Stimulated activated CD8-positive, alpha-beta memory T cell treated with anti-CD3 and anti-CD28 coated beads, Interleukin-15, amount 100 ng/mL, for 4 hours (primary cell): ENCODE measurements at regions not wholly inside any gene's neighbourhood (a gene's known extent, or its start where the extent isn't known, plus 50 kb on each side); places are given as distances from the start of the nearest gene placed in this dataset.
"Not testable (repeated sequence)": the region's sequence is repeated elsewhere in the genome, so short reads cannot be mapped to it uniquely, and the experiment has no call there.

Experiments
- DNase-seq, 2 donors: peaks; one replicate each; pipeline ENCODE4 v3.0.0-alpha.2; 2020; ENCODE audit warnings: low read depth in 2 of 2

GRCh38 chr1:234763367-234763766 is 153.4 kb upstream of the IRF2BP2 start:
- no peak for DNase-seq

DNA sequence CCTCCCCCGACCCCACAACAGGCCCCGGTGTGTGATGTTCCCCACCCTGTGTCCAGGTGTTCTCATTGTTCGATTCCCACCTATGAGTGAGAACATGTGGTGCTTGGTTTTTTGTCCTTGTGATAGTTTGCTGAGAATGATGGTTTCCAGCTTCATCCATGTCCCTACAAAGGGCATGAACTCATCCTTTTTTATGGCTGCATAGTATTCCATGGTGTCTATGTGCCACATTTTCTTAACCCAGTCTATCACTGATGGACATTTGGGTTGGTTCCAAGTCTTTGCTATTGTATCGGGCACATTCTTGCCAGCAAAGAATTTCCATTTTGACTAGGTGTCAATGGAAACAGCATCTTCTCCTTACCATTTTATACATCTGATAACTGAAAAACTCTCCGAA is 152.1 kb upstream of the IRF2BP2 start:
- DNase-seq = not testable (repeated sequence)

GRCh38 chr1:234760303-234760723 is 150.3 kb upstream of the IRF2BP2 start:
- no peak for DNase-seq

DNA sequence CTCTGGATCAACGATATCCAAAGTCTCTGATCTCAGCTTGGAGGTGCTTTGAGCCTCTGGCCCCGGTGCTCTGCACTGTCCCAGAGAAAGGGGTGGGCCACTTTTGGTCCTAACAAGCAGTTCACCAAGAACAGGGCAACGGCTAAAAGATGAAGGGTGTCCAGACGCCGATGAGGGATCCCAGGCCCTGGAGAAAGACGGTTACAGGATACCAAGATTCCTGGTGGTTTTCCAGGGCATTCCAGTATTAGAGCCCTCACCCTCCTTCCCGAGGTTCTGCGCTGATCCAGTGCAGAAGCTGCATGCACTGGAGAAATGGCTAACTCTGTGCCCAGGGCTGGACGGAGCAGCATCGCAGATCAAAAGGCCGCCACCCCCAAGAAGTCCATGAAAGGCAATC is 149.9 kb upstream of the IRF2BP2 start:
- no peak for DNase-seq

- no peak for DNase-seq
Measured at GRCh38 chr1:234758851-234759250, 148.9 kb upstream of the IRF2BP2 start.

DNA sequence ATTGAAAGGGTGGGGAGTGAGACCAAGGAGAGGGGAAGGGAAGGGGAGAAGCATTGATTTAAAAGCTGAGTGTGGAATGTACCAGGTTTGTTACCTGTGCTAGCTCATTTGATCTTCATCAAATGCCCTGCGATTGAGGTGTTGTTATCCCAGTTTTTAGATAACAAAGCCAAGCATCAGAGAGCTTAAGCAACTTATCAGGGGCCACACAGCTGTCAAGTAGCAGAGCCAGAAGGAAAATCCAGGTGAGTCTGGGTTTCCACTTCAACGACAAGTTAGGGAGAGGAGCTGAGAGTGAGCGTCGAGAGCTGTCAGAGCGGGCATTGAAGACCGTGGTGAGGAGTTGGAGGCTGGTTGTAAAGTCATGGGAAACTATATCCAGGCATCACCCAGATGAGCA is 146.9 kb upstream of the IRF2BP2 start:
- no peak for DNase-seq

DNA sequence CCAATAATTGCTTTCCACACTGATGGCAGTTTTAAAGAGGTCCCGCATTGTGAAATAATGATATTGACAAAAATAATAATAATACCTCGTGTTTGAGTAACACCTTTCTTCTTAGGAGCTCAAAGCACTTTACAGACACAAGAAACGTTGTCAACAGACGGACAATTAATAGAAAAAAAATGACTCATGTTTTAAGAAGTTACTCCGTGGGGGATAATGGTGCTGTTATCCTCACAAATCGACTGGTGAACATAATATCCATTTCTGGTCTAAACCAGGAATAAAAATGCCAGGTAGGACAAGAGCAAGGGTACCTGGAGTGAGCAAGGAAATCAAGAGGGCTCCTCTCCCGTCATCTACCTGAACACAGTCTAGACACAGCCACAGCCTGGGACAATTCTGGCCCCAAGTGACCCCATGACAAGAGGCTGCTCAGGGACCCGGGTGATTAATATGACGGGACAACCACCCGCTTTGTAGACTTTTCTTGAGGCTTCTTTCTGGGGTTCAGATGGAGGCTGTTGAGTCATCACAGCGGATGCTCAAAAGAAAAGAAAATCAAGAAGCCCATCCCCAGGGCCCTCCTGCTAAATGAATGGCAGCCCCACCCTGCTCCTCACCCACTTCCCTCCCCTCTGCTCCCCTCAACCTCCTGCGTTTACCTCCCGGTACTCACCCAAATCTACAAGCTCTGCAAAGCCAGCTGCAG is 146.2 kb upstream of the IRF2BP2 start:
- no peak for DNase-seq

DNA sequence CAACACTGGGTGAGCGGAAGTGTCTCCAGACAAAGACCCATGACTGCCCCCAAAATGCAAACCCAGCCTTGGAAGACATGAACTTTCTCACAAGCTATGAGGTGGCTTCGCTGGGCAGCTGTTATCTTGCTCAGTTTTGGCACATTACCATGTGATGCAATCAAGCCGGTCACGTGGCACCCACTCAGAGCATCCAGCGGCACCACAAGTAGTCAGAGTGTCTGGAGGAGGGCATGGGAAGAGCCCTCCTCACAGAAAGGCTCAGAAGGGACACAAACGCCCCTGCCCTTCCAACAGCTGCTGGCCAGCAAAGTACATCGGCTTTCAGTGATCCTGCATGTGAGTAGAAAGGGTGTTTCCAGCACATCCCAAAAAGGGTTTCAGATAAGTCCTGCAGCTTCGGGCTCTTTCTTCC is 145.5 kb upstream of the IRF2BP2 start:
- no peak for DNase-seq

- no peak for DNase-seq
Measured at GRCh38 chr1:234753979-234754378, 144.0 kb upstream of the IRF2BP2 start.

- no peak for DNase-seq
Measured at GRCh38 chr1:234752927-234753326, 142.9 kb upstream of the IRF2BP2 start.

GRCh38 chr1:234751678-234752077 is 141.7 kb upstream of the IRF2BP2 start:
- DNase-seq = no peak

- no peak for DNase-seq
Measured at GRCh38 chr1:234750922-234751627, 141.1 kb upstream of the IRF2BP2 start.

- no peak for DNase-seq
Measured at GRCh38 chr1:234748713-234749112, 138.7 kb upstream of the IRF2BP2 start.

DNA sequence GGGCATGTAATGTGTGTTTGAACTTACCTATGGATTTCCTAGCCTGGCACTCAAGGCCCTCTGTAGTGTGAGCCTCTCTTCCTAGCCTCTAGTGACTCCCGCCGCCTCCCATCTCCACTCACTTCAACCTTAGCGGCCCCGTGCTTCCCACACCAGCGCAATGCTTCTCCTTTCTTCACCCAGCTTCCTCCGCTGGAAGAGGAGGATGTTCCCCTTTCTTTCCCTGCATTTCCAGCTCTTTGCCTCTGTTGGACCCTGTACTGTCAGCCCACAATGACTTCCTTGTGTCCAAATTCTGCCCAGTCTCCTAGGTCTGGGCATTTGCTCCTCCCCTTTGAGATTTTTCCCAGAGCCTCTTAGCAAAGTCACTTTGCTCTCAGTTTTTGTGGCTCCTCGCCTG is 138.1 kb upstream of the IRF2BP2 start:
- DNase-seq = no peak

DNA sequence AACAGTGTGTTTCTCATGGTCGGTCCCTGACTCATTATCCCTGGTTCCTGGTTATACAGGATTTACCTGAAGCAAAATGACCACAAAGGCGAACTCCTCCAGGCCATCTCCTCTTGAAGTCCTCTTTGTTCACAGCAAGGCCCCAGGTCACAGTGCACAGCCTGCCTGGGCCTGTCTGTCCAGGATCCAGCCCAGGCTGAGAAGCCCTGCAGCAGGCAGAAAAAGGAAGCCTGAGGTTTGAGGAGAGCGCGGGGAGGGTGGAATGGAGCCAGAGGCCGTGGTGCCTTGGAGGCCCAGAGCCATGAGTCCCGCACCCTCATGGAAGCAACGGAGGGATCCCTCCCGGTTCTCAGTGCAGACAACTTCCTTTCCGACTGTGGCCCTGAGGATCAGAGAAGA is 136.8 kb upstream of the IRF2BP2 start:
- DNase-seq = no peak

GRCh38 chr1:234745844-234746797 is 136.1 kb upstream of the IRF2BP2 start:
- DNase-seq = no peak

- DNase-seq = no peak
Measured at GRCh38 chr1:234745276-234745675, 135.3 kb upstream of the IRF2BP2 start.

DNA sequence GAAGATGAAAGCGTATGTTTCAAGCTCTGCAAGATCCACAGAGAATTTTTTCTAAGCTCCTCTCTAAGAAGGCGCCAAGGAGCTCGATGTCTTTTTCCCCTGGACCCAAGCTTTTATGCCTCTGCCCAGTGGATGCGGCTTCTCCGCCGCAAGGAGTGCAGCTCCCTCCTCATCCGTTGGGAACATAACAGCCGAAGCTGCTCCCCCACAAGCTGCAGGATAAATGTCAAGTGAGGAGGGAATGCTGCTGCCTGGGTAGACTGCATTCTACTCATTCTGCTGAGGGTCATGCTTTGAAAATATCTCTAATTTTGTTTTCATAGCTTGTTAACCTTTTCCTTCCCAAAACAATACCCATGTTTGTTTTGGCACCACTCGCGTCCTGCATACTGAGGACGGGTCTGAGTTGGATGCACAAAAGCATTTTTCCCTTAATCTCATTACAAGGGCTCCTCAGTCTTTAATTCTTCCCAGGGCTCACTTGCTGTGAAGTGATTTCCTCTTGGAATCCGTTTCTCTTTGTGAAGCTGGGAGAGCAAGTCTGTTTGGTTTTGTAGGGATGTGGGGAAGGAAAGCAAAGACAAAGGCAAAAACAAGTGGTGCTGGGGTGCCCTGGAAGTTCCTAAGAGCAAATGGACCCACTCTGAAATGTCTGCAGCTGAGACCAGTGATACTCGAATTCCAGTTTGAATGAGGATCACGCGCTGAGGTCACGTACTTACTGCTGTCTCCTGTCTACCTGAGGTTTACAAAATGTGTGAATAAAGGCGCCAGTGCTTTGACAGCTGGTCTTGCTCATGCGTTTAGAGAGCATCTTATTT is 134.0 kb upstream of the IRF2BP2 start:
- no peak for DNase-seq

DNA sequence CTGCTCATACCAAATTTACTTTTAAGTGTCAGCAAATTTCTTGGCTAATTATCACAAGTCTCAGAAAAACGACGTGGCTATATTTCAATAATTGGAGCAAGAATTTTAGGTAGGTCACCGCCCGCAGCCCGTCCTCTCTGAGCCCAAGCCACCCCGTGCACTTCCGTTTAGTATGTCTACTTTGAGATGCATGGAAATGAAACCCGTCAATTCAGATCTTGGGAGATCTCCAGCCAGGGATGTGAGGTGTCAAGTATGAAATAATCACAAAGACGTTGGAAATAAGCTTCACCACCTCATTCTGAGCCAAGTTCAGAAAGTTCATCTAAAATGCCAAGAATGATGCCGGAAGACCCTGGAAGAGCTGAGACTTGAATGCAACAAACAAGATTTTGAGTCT is 132.6 kb upstream of the IRF2BP2 start:
- no peak for DNase-seq

DNA sequence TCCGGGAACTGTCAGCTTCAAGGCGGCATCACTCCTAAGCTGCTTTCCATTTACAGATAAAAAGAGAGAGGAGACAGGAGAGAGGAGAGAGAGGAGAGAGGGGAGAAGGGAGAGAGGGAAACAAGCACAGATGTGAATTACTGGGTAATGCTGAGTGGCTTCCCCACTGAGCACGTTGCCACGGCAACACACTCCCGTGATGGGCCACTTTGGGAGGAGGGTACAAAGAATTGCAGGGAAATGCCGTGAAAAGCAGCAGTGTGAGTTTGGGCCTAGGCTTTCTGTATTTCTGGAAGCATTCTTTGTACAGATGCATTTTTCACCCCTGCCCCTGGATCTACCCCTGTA is 128.0 kb upstream of the IRF2BP2 start:
- DNase-seq = no peak

GRCh38 chr1:234735916-234736315 is 125.9 kb upstream of the IRF2BP2 start:
- no peak for DNase-seq

DNA sequence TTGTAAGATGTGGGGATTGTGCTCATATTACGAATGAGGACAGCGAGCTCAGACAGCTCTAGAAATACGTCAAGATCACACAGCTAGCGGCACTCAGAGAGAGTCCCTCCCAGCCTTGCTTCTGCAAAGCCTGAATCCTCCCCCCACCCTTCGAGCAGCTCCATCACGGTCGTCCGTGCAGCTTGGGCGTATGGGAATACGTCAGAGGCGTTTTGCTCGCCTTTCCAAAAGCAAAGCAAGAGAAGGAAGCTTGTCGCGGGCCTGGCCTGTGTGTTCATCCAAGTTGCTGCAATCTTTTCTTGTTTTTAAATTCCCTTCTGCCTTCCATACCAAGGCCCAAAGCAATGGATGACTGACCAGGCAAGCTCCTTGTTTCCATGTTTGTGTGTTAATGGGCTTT is 125.5 kb upstream of the IRF2BP2 start:
- DNase-seq = no peak
